GM21825 (cell line): ENCODE measurements at regions not wholly inside any gene's neighbourhood (a gene's known extent, or its start where the extent isn't known, plus 50 kb on each side); places are given as distances from the start of the nearest gene placed in this dataset.

Experiments used
- ATAC-seq: cut with Tn5 transposase; IDR thresholded peaks from one replicate; pipeline ENCODE4 v1.9.1; 2021; ENCODE audit warnings: mild to moderate bottlenecking, moderate library complexity; ENCODE audit not compliant: unreplicated experiment

GRCh38 chr11:116563028-116563711 is 209.6 kb downstream of the BUD13 start:
- no peak for ATAC-seq

- no peak for ATAC-seq
Observed at GRCh38 chr11:116560589-116560988, 212.2 kb downstream of the BUD13 start.

GRCh38 chr11:116558504-116559211 is 214.1 kb downstream of the BUD13 start:
- ATAC-seq, result no peak

GRCh38 chr11:116557282-116557681 is 215.5 kb downstream of the BUD13 start:
- ATAC-seq, result no peak

GRCh38 chr11:116556483-116556882 is 216.3 kb downstream of the BUD13 start:
- no peak for ATAC-seq

GRCh38 chr11:116553482-116553881 is 219.3 kb downstream of the BUD13 start:
- ATAC-seq, result no peak

- ATAC-seq, result no peak
Observed at GRCh38 chr11:116551576-116551975, 221.2 kb downstream of the BUD13 start.

GRCh38 chr11:116548256-116548655 is 224.5 kb downstream of the BUD13 start:
- no peak for ATAC-seq

- ATAC-seq, result no peak
Observed at GRCh38 chr11:116547571-116547970, 225.2 kb downstream of the BUD13 start.

- ATAC-seq, result no peak
Observed at GRCh38 chr11:116545912-116546311, 226.9 kb downstream of the BUD13 start.

- ATAC-seq, result no peak
Observed at GRCh38 chr11:116544721-116545120, 228.1 kb downstream of the BUD13 start.

- no peak for ATAC-seq
Observed at GRCh38 chr11:116543911-116544475, 228.8 kb downstream of the BUD13 start.

GRCh38 chr11:116543099-116543498 is 229.7 kb downstream of the BUD13 start:
- ATAC-seq, result no peak

- no peak for ATAC-seq
Observed at GRCh38 chr11:116542406-116542805, 230.4 kb downstream of the BUD13 start.

GRCh38 chr11:116541460-116541859 is 231.3 kb downstream of the BUD13 start:
- no peak for ATAC-seq

GRCh38 chr11:116540645-116541304 is 232.0 kb downstream of the BUD13 start:
- ATAC-seq, result no peak

- ATAC-seq, result no peak
Observed at GRCh38 chr11:116539836-116540418, 232.9 kb downstream of the BUD13 start.

- no peak for ATAC-seq
Observed at GRCh38 chr11:116539211-116539610, 233.6 kb downstream of the BUD13 start.

- no peak for ATAC-seq
Observed at GRCh38 chr11:116538677-116539076, 234.1 kb downstream of the BUD13 start.

GRCh38 chr11:116537709-116538108 is 235.1 kb downstream of the BUD13 start:
- no peak for ATAC-seq

GRCh38 chr11:116537121-116537520 is 235.7 kb downstream of the BUD13 start:
- ATAC-seq, result no peak
